ENCODE measurements at regions not wholly inside any gene's neighbourhood (a gene's known extent, or its start where the extent isn't known, plus 50 kb on each side); places are given as distances from the start of the nearest gene placed in this dataset.

- no peak for FAIRE-seq
Measured at GRCh38 chr1:56390232-56390867, 189.0 kb downstream of the PLPP3 start.

GRCh38 chr1:56389813-56390212 lies 189.6 kb downstream of the PLPP3 start:
- FAIRE-seq: no peak

- FAIRE-seq: no peak
Measured at GRCh38 chr1:56387071-56387740, 192.2 kb downstream of the PLPP3 start.

GRCh38 chr1:56385314-56385713 lies 194.0 kb downstream of the PLPP3 start:
- FAIRE-seq: no peak

- no peak for FAIRE-seq
Measured at GRCh38 chr1:56382929-56383328, 196.4 kb downstream of the PLPP3 start.

- no peak for FAIRE-seq
Measured at GRCh38 chr1:56380531-56380930, 198.8 kb downstream of the PLPP3 start.

- no peak for FAIRE-seq
Measured at GRCh38 chr1:56378341-56379070, 200.9 kb downstream of the PLPP3 start.

- no peak for FAIRE-seq
Measured at GRCh38 chr1:56377431-56377830, 201.9 kb downstream of the PLPP3 start.

GRCh38 chr1:56376188-56376984 lies 203.0 kb downstream of the PLPP3 start:
- no peak for FAIRE-seq

GRCh38 chr1:56375326-56375804 lies 204.0 kb downstream of the PLPP3 start:
- no peak for FAIRE-seq

GRCh38 chr1:56374026-56374974 lies 205.1 kb downstream of the PLPP3 start:
- no peak for FAIRE-seq

GRCh38 chr1:56370513-56370912 lies 208.8 kb downstream of the PLPP3 start:
- no peak for FAIRE-seq

GRCh38 chr1:56363007-56363770 lies 216.2 kb downstream of the PLPP3 start:
- no peak for FAIRE-seq

- no peak for FAIRE-seq
Measured at GRCh38 chr1:56360021-56360420, 219.3 kb downstream of the PLPP3 start.

GRCh38 chr1:56359056-56359455 lies 220.3 kb downstream of the PLPP3 start:
- FAIRE-seq: no peak

GRCh38 chr1:56357927-56358690 lies 221.3 kb downstream of the PLPP3 start:
- no peak for FAIRE-seq

GRCh38 chr1:56356376-56356990 lies 222.9 kb downstream of the PLPP3 start:
- FAIRE-seq: no peak

GRCh38 chr1:56355918-56356317 lies 223.4 kb downstream of the PLPP3 start:
- no peak for FAIRE-seq

GRCh38 chr1:56355422-56355821 lies 223.9 kb downstream of the PLPP3 start:
- FAIRE-seq: no peak

GRCh38 chr1:56345831-56346230 lies 233.5 kb downstream of the PLPP3 start:
- FAIRE-seq: no peak
